ENCODE measurements at regions not wholly inside any gene's neighbourhood (a gene's known extent, or its start where the extent isn't known, plus 50 kb on each side); places are given as distances from the start of the nearest gene placed in this dataset.

- TF ChIP-seq EZH2 (IDR thresholded peaks at IDR 0.05; ENCODE audit: borderline replicate concordance, low read length) (no peak), CTCF (conservative IDR thresholded peaks at IDR 0.05 in 1 of 2, IDR thresholded peaks at IDR 0.05 in 1 of 2; ENCODE audit: extremely low read depth in 1 of 2, insufficient read depth in 1 of 2, low read depth in 1 of 2, low read length in 2 of 2) (no peak)
Measured at GRCh38 chr11:22467248-22467647, 129.1 kb downstream of the SLC17A6 start.
